ENCODE measurements at regions not wholly inside any gene's neighbourhood (a gene's known extent, or its start where the extent isn't known, plus 50 kb on each side); places are given as distances from the start of the nearest gene placed in this dataset.

DNA sequence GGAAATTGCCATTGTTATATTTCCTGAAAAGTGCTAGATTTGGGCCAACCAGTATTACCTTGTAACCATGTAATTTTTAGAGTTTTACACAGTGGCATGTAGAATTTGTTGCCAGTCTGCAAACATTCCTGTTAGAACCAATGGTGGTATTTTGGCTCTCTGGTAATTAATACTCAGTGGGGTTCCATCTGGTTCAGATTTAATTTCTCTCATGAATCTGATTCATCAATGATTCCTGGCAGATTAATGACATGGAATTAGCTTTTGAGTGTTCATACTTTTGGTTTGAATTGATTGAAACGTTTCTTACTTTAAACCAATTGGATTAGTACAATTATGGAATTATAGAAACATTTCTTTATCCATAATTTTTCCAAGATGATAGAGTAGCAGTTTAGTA is 93.2 kb downstream of the MC4R start:
- H3K4ac ChIP-seq (ENCODE audit: low read depth, low read length) = no peak overlapping the region
- no peaks in the 10 kb centered on the region for H3K79me2 ChIP-seq (ENCODE audit: control insufficient read depth, insufficient read depth, low read length, poor library complexity)
- no peaks in the 10 kb centered on the region for H3K4me1 ChIP-seq (ENCODE audit: control insufficient read depth in 1 of 2, insufficient read depth in 2 of 2, low read length in 2 of 2)
- no peak overlapping the region for H4K8ac ChIP-seq (ENCODE audit: low read depth, low read length)
- H3K4me3 ChIP-seq (ENCODE audit: low read depth, low read length) = no peak overlapping the region
- no peak overlapping the region for H2BK5ac ChIP-seq (ENCODE audit: low read depth, low read length, poor library complexity)
- no peak overlapping the region for H4K12ac ChIP-seq (ENCODE audit: low read depth, low read length)
- no peaks in the 10 kb centered on the region for H3K9me3 ChIP-seq (ENCODE audit: insufficient read depth, low read depth, low read length)
- WGBS (ENCODE audit: extremely low coverage, insufficient coverage, insufficient read length) = no CpG with 5 or more reads among the region's 1 CpG
- DNase-seq = no peak
- H3K27ac ChIP-seq (ENCODE audit: low read depth, low read length) = no peak overlapping the region
- H3K23ac ChIP-seq (ENCODE audit: low read length) = no peak overlapping the region
- H2AK5ac ChIP-seq (ENCODE audit: low read length) = no peak overlapping the region
- no peak overlapping the region for H3K9ac ChIP-seq (ENCODE audit: low read length)
- no peak overlapping the region for H3K14ac ChIP-seq (ENCODE audit: low read length)
- no peak overlapping the region for H3K4me2 ChIP-seq (ENCODE audit: low read length)
- H3K36me3 ChIP-seq (ENCODE audit: control insufficient read depth in 1 of 2, insufficient read depth in 2 of 2, low read length in 2 of 2) = no peaks in the 10 kb centered on the region
- H3K27me3 ChIP-seq (ENCODE audit: insufficient read depth, low read length) = no peaks in the 10 kb centered on the region
- no peak overlapping the region for H2BK12ac ChIP-seq (ENCODE audit: low read length)
- H3K79me1 ChIP-seq (ENCODE audit: low read length) = no peaks in the 10 kb centered on the region
- H2BK120ac ChIP-seq (ENCODE audit: insufficient read depth, low read length, poor library complexity) = no peak overlapping the region
- no peak overlapping the region for H3K18ac ChIP-seq (ENCODE audit: low read length)
- no peak overlapping the region for H2AFZ ChIP-seq (ENCODE audit: insufficient read depth, low read length, poor library complexity)
- no peak overlapping the region for H4K91ac ChIP-seq (ENCODE audit: low read depth, low read length)

DNA sequence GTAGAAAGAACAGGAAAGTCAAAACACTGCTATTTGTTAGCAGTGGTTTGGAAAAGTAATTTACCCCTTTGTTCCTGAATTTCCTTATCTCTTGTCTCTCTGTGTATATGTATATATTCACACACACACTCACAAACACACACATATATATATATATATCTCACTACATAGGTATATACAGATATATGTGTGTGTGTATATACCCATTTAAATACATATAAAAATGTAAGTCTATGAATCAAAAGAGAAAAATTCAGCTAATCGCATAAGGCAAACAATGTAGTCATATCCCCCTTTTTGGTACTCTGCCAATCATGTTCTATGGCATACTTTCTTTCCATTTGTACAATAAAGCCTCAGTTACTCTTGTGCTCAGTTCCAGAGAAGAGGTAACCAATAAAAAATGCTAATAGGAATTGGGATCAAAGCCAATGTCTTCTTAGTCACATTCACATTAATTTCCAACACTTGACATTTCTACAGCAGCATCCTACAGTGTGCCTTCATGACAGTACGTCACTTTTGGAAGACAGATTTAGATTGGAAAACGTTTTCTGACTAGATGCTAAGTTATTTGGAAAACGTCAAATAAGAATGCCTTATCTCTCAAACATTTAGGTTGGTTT is 94.6 kb downstream of the MC4R start:
- Histone ChIP-seq H3K79me1 (ENCODE audit: low read length) (no peaks in the 10 kb centered on the region), H3K4ac (ENCODE audit: low read depth, low read length) (no peak overlapping the region), H3K27me3 (ENCODE audit: insufficient read depth, low read length) (no peaks in the 10 kb centered on the region), H2BK5ac (ENCODE audit: low read depth, low read length, poor library complexity) (no peak overlapping the region), H3K14ac (ENCODE audit: low read length) (no peak overlapping the region), H2BK120ac (ENCODE audit: insufficient read depth, low read length, poor library complexity) (no peak overlapping the region), H3K4me1 (ENCODE audit: control insufficient read depth in 1 of 2, insufficient read depth in 2 of 2, low read length in 2 of 2) (no peaks in the 10 kb centered on the region), H3K4me3 (ENCODE audit: low read depth, low read length) (no peak overlapping the region), H3K9ac (ENCODE audit: low read length) (no peak overlapping the region), H2BK12ac (ENCODE audit: low read length) (no peak overlapping the region), H2AK5ac (ENCODE audit: low read length) (no peak overlapping the region), H3K4me2 (ENCODE audit: low read length) (no peak overlapping the region), H3K79me2 (ENCODE audit: control insufficient read depth, insufficient read depth, low read length, poor library complexity) (no peaks in the 10 kb centered on the region), H3K27ac (ENCODE audit: low read depth, low read length) (no peak overlapping the region), H3K18ac (ENCODE audit: low read length) (no peak overlapping the region), H2AFZ (ENCODE audit: insufficient read depth, low read length, poor library complexity) (no peak overlapping the region), H4K12ac (ENCODE audit: low read depth, low read length) (no peak overlapping the region), H4K91ac (ENCODE audit: low read depth, low read length) (no peak overlapping the region), H3K36me3 (ENCODE audit: control insufficient read depth in 1 of 2, insufficient read depth in 2 of 2, low read length in 2 of 2) (no peaks in the 10 kb centered on the region), H3K9me3 (ENCODE audit: insufficient read depth, low read depth, low read length) (no peaks in the 10 kb centered on the region), H3K23ac (ENCODE audit: low read length) (no peak overlapping the region), H4K8ac (ENCODE audit: low read depth, low read length) (no peak overlapping the region)
- WGBS (ENCODE audit: extremely low coverage, insufficient coverage, insufficient read length) = no CpG with 5 or more reads among the region's 4 CpGs
- DNase-seq = no peak

DNA sequence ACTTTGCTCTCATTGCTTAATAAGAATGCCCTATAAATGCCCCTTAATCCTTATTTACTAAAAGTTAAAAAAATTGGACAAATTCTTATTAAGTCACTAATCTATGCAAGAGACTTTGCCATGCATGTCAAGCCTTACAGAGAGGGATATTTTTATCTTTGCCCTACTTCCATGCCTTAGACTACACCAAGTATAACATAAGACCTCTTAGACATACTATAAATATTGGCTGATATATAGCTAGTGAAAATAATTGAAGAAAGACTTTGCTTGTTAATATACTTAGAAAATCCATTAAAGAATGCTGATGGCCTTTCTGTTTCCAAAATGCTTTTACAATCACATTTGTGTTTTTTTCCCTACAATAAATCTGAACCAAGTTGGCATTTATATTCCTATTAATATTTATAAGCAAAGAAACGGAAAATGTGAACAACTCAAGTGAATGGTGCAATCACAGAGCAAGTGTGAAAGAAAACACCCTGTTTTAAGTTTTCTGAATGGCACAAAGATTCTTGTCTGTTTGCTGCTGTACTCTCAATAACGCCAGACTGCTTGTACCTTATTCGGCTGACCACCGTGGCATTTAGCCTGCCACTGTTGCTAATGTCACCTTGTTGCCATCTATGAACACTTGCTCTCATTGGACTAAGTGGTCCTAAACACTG is 105.0 kb downstream of the MC4R start:
- Histone ChIP-seq H2AFZ (ENCODE audit: insufficient read depth, low read length, poor library complexity) (no peak overlapping the region), H3K23ac (ENCODE audit: low read length) (no peak overlapping the region), H3K27me3 (ENCODE audit: insufficient read depth, low read length) (no peaks in the 10 kb centered on the region), H3K18ac (ENCODE audit: low read length) (no peak overlapping the region), H3K4me1 (ENCODE audit: control insufficient read depth in 1 of 2, insufficient read depth in 2 of 2, low read length in 2 of 2) (no peaks in the 10 kb centered on the region), H3K79me2 (ENCODE audit: control insufficient read depth, insufficient read depth, low read length, poor library complexity) (no peaks in the 10 kb centered on the region), H3K4ac (ENCODE audit: low read depth, low read length) (no peak overlapping the region), H3K9ac (ENCODE audit: low read length) (no peak overlapping the region), H2BK12ac (ENCODE audit: low read length) (no peak overlapping the region), H2AK5ac (ENCODE audit: low read length) (no peak overlapping the region), H4K12ac (ENCODE audit: low read depth, low read length) (no peak overlapping the region), H4K91ac (ENCODE audit: low read depth, low read length) (no peak overlapping the region), H3K9me3 (ENCODE audit: insufficient read depth, low read depth, low read length) (no peaks in the 10 kb centered on the region), H3K4me2 (ENCODE audit: low read length) (no peak overlapping the region), H2BK120ac (ENCODE audit: insufficient read depth, low read length, poor library complexity) (no peak overlapping the region), H3K14ac (ENCODE audit: low read length) (no peak overlapping the region), H3K27ac (ENCODE audit: low read depth, low read length) (no peak overlapping the region), H2BK5ac (ENCODE audit: low read depth, low read length, poor library complexity) (no peak overlapping the region), H4K8ac (ENCODE audit: low read depth, low read length) (no peak overlapping the region), H3K36me3 (ENCODE audit: control insufficient read depth in 1 of 2, insufficient read depth in 2 of 2, low read length in 2 of 2) (no peaks in the 10 kb centered on the region), H3K4me3 (ENCODE audit: low read depth, low read length) (no peak overlapping the region), H3K79me1 (ENCODE audit: low read length) (no peaks in the 10 kb centered on the region)
- no peak for DNase-seq
- no CpG with 5 or more reads among the region's 4 CpGs for WGBS (ENCODE audit: extremely low coverage, insufficient coverage, insufficient read length)

DNA sequence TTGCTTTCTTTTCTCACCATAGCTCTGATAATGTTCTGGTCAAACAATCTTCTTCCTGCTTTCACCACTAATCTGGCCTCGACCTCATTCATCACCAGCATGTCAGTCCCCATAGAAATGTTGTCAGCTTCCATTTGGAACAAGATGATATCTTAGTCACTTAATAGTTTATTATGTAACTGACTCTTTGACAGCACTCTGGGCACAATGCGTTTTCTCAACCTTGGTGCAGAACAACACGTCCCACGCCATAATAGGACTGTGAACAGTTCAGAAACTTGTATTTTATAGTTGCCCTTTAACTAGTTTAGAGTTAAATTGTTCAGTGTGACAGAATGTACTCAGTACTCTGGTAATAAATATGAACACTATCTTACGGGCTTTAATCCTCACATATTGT is 106.0 kb downstream of the MC4R start:
- Histone ChIP-seq H3K14ac (ENCODE audit: low read length) (no peak overlapping the region), H3K36me3 (ENCODE audit: control insufficient read depth in 1 of 2, insufficient read depth in 2 of 2, low read length in 2 of 2) (no peaks in the 10 kb centered on the region), H2AFZ (ENCODE audit: insufficient read depth, low read length, poor library complexity) (no peak overlapping the region), H3K79me2 (ENCODE audit: control insufficient read depth, insufficient read depth, low read length, poor library complexity) (no peaks in the 10 kb centered on the region), H2BK5ac (ENCODE audit: low read depth, low read length, poor library complexity) (no peak overlapping the region), H3K9me3 (ENCODE audit: insufficient read depth, low read depth, low read length) (no peaks in the 10 kb centered on the region), H3K27ac (ENCODE audit: low read depth, low read length) (no peak overlapping the region), H2AK5ac (ENCODE audit: low read length) (no peak overlapping the region), H3K4me3 (ENCODE audit: low read depth, low read length) (no peak overlapping the region), H4K91ac (ENCODE audit: low read depth, low read length) (no peak overlapping the region), H3K9ac (ENCODE audit: low read length) (no peak overlapping the region), H3K27me3 (ENCODE audit: insufficient read depth, low read length) (no peaks in the 10 kb centered on the region), H3K79me1 (ENCODE audit: low read length) (no peaks in the 10 kb centered on the region), H3K23ac (ENCODE audit: low read length) (no peak overlapping the region), H3K4ac (ENCODE audit: low read depth, low read length) (no peak overlapping the region), H3K4me2 (ENCODE audit: low read length) (no peak overlapping the region), H2BK120ac (ENCODE audit: insufficient read depth, low read length, poor library complexity) (no peak overlapping the region), H3K18ac (ENCODE audit: low read length) (no peak overlapping the region), H2BK12ac (ENCODE audit: low read length) (no peak overlapping the region), H3K4me1 (ENCODE audit: control insufficient read depth in 1 of 2, insufficient read depth in 2 of 2, low read length in 2 of 2) (no peaks in the 10 kb centered on the region), H4K12ac (ENCODE audit: low read depth, low read length) (no peak overlapping the region), H4K8ac (ENCODE audit: low read depth, low read length) (no peak overlapping the region)
- no peak for DNase-seq
- WGBS (ENCODE audit: extremely low coverage, insufficient coverage, insufficient read length) = no CpG with 5 or more reads among the region's 5 CpGs

Data from trophoblast cell (in vitro differentiated cells and primary cell).